IMR-90 (cell line): ENCODE measurements at regions not wholly inside any gene's neighbourhood (a gene's known extent, or its start where the extent isn't known, plus 50 kb on each side); places are given as distances from the start of the nearest gene placed in this dataset.

ENCODE experiments used
- ATAC-seq: fragments of 200-7000 bp; cut with Tn5 transposase; 2 replicates; pipeline ENCODE4 v1.9.1; 2020; ENCODE audit warnings: low read depth, mild to moderate bottlenecking, moderate library complexity
- BruUV-seq: library from RNA; stranded (reverse); fragments of 400-500 nt; replicated peaks from 2 replicates; lab custom pipeline; 2021; lab: Mats Ljungman, UMichigan
- CTCF ChIA-PET: fragments of 300-600 bp; formaldehyde crosslinking; extraction: SDS; loops from one replicate; lab custom pipeline; 2021; ENCODE audit warnings: antibody characterized with exemption; lab: Yijun Ruan, JAX
- POLR2A ChIA-PET: fragments of 300-600 bp; sonication (Branson Sonifier 250); formaldehyde crosslinking; loops from one replicate; lab custom pipeline; 2022; ENCODE audit warnings: antibody characterized with exemption; ENCODE audit not compliant: unreplicated experiment; lab: Charles Lee
- DNase-seq: peaks from one replicate; pipeline ENCODE4 v3.0.0; 2013
- H2AFZ ChIP-seq: replicated peaks from 2 replicates; pipeline ENCODE3; 2013; ENCODE audit warnings: low read length, mild to moderate bottlenecking; ENCODE audit not compliant: poor library complexity
- H2AK5ac ChIP-seq: 2 replicates; pipeline ENCODE4 v1.6.1; 2013; ENCODE audit warnings: low read depth, low read length, inconsistent platforms
- H2AK9ac ChIP-seq: replicated peaks from 2 replicates; pipeline ENCODE3; 2013; ENCODE audit warnings: mild to moderate bottlenecking, low read depth, low read length, moderate library complexity; ENCODE audit not compliant: poor library complexity
- H2BK120ac ChIP-seq: 2 replicates; pipeline ENCODE4 v1.6.1; 2013; ENCODE audit warnings: low read depth, low read length, inconsistent platforms
- H2BK15ac ChIP-seq: 3 replicates; pipeline ENCODE4 v1.6.1; 2013; ENCODE audit warnings: low read depth, low read length, inconsistent platforms
- H2BK20ac ChIP-seq: 2 replicates; pipeline ENCODE4 v1.6.1; 2013; ENCODE audit warnings: low read depth, mild to moderate bottlenecking, inconsistent platforms, low read length, moderate library complexity
- H2BK5ac ChIP-seq: 2 replicates; pipeline ENCODE4 v1.6.1; 2013; ENCODE audit warnings: mild to moderate bottlenecking, low read depth, low read length, inconsistent platforms; ENCODE audit not compliant: poor library complexity, severe bottlenecking
- H3K14ac ChIP-seq: replicated peaks from 2 replicates; pipeline ENCODE4 v1.6.1; 2013; ENCODE audit warnings: low read depth, low read length, inconsistent platforms
- H3K18ac ChIP-seq: 2 replicates; pipeline ENCODE4 v1.6.1; 2013; ENCODE audit warnings: low read depth, low read length, control low read depth
- H3K23ac ChIP-seq: 2 replicates; pipeline ENCODE4 v1.6.1; 2013; ENCODE audit warnings: low read depth, low read length, inconsistent platforms
- H3K27ac ChIP-seq: 2 replicates; pipeline ENCODE4 v1.5.1; 2013; ENCODE audit warnings: mild to moderate bottlenecking, control low read depth, low read length; ENCODE audit not compliant: insufficient read depth
- H3K27me3 ChIP-seq: 2 replicates; pipeline ENCODE4 v1.6.1; 2013; ENCODE audit warnings: low read length; ENCODE audit not compliant: control insufficient read depth, insufficient read depth
- H3K36me3 ChIP-seq: 2 replicates; pipeline ENCODE4 v1.6.1; 2013; ENCODE audit warnings: low read length, mixed read lengths; ENCODE audit not compliant: control insufficient read depth, insufficient read depth
- H3K4ac ChIP-seq: 2 replicates; pipeline ENCODE4 v1.6.1; 2013; ENCODE audit warnings: low read depth, low read length, inconsistent platforms
- H3K4me1 ChIP-seq: 2 replicates; pipeline ENCODE4 v1.6.1; 2013; ENCODE audit warnings: low read length, mixed read lengths; ENCODE audit not compliant: control insufficient read depth, insufficient read depth
- H3K4me2 ChIP-seq: 2 replicates; pipeline ENCODE4 v1.6.1; 2013; ENCODE audit warnings: low read depth, mild to moderate bottlenecking, control low read depth, low read length, moderate library complexity
- H3K4me3 ChIP-seq: 2 replicates; pipeline ENCODE4 v1.5.1; 2013; ENCODE audit warnings: low read depth, mild to moderate bottlenecking, control low read depth, low read length, moderate library complexity; ENCODE audit not compliant: insufficient read depth
- H3K56ac ChIP-seq: 2 replicates; pipeline ENCODE4 v1.6.1; 2013; ENCODE audit warnings: low read length, inconsistent platforms; ENCODE audit not compliant: insufficient read depth; ENCODE audit errors: extremely low read depth
- H3K79me1 ChIP-seq, 2 experiments: 2 replicates each; pipeline ENCODE4 v1.6.1; 2013; ENCODE audit warnings: low read length in 2 of 2, inconsistent platforms in 1 of 2, low read depth in 1 of 2
- H3K9ac ChIP-seq: 2 replicates; pipeline ENCODE4 v1.6.1; 2013; ENCODE audit warnings: low read depth, low read length, control low read depth
- H3K9me1 ChIP-seq: 2 replicates; pipeline ENCODE4 v1.6.1; 2013; ENCODE audit warnings: low read length, inconsistent platforms; ENCODE audit not compliant: insufficient read depth
- H3K9me3 ChIP-seq: 2 replicates; pipeline ENCODE4 v1.6.1; 2013; ENCODE audit warnings: low read length; ENCODE audit not compliant: control insufficient read depth, insufficient read depth
- H4K20me1 ChIP-seq: 2 replicates; pipeline ENCODE4 v1.6.1; 2013; ENCODE audit warnings: low read length, inconsistent platforms; ENCODE audit not compliant: insufficient read depth
- H4K5ac ChIP-seq: 2 replicates; pipeline ENCODE4 v1.6.1; 2013; ENCODE audit warnings: mild to moderate bottlenecking, low read depth, low read length, control low read depth
- H4K8ac ChIP-seq, 2 experiments: 2 replicates each; pipeline ENCODE4 v1.6.1; 2013; ENCODE audit warnings: low read depth in 2 of 2, low read length in 2 of 2, control low read depth in 1 of 2, inconsistent platforms in 1 of 2
- H4K91ac ChIP-seq: 2 replicates; pipeline ENCODE4 v1.6.1; 2013; ENCODE audit warnings: low read depth, low read length, inconsistent platforms; ENCODE audit not compliant: insufficient read depth
- CHD1 ChIP-seq: IDR thresholded peaks from 2 replicates; pipeline ENCODE4 v1.6.1; 2012; ENCODE audit warnings: low read depth, low read length, improper control_type of control experiment
- MAFK ChIP-seq: IDR thresholded peaks from 2 replicates; pipeline ENCODE4 v1.6.1; 2012; ENCODE audit warnings: low read depth, low read length, improper control_type of control experiment
- MAZ ChIP-seq: IDR thresholded peaks from 2 replicates; pipeline ENCODE4 v1.6.1; 2012; ENCODE audit warnings: low read depth, mild to moderate bottlenecking, low read length, improper control_type of control experiment, moderate library complexity, borderline replicate concordance
- POLR2A ChIP-seq: IDR thresholded peaks from 2 replicates; pipeline ENCODE4 v1.6.1; 2012; ENCODE audit warnings: mild to moderate bottlenecking, low read depth, low read length
- RAD21 ChIP-seq: IDR thresholded peaks from 2 replicates; pipeline ENCODE4 v1.6.1; 2012; ENCODE audit warnings: low read length, improper control_type of control experiment
- SMC3 ChIP-seq: fragments of 150-350 bp; IDR thresholded peaks from 2 replicates; pipeline ENCODE4 v1.6.1; 2016; ENCODE audit warnings: low read depth, mild to moderate bottlenecking, antibody characterized with exemption, low read length, moderate library complexity
- WGBS, 2 experiments: methylation state at CpG; one replicate each; pipeline versions ENCODE4 v1.1.5 to v1.1.7; 2013; ENCODE audit warnings: missing lambda C conversion rate in 2 of 2; ENCODE audit not compliant: insufficient read length in 1 of 2; ENCODE audit errors: extremely low coverage in 2 of 2; 5-methylcytosine and 5-hydroxymethylcytosine counted together
- dilution Hi-C: fragments of 300-500 bp; cut with HindIII; formaldehyde crosslinking; loops from one replicate; pipeline ENCODE4 v1.14.3; 2018; ENCODE audit warnings: low sequenced_read_pairs; ENCODE audit not compliant: unreplicated experiment
- in situ Hi-C: fragments of 300-500 bp; cut with MboI; formaldehyde crosslinking; loops from 3 replicates; pipeline ENCODE4 v1.14.3; 2019; ENCODE audit warnings: low sequenced_read_pairs, inconsistent platforms, mixed read lengths
- intact Hi-C: fragments of 100-400 bp; cut with micrococcal nuclease; formaldehyde crosslinking; loops from 2 replicates; pipeline ENCODE4 v1.10.0; 2022
- TF ChIP-seq, protein P1 (sequence below): conservative IDR thresholded peaks from 2 replicates; pipeline ENCODE4 v1.5.1; 2012; ENCODE audit warnings: mild to moderate bottlenecking, low read depth, low read length, improper control_type of control experiment

DNA sequence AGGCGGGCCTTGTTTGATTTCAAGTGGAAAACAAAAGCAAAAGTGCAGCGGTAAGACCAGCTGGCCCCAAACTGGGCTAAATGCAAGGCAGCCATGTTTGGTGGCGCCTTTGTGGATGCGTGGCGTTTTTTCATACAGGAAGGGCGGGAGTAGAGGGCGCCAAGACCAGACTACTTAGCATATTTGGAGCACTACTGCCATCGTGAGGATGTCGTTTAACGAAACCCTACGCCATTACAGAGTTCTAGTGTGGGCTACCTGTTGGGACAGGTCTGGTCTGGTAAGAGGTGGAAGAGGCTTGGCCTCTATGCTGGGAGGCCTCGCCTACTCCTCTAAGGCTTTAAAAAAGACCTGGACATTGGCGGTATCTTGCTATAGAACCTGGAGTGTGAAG, 230.7 kb upstream of the STK26 start:
- H2AK5ac ChIP-seq, result no peak overlapping the region
- no peaks in the 10 kb centered on the region for H3K9me1 ChIP-seq
- no peak for TF ChIP-seq MAFK
- TF ChIP-seq POLR2A, result no peak
- TF ChIP-seq SMC3, result peak; percentile 34
- peak; percentile 99 for TF ChIP-seq MAZ
- TF ChIP-seq CHD1, result no peak
- peak; percentile 77 for TF ChIP-seq RAD21
- TF ChIP-seq, protein P1, sequence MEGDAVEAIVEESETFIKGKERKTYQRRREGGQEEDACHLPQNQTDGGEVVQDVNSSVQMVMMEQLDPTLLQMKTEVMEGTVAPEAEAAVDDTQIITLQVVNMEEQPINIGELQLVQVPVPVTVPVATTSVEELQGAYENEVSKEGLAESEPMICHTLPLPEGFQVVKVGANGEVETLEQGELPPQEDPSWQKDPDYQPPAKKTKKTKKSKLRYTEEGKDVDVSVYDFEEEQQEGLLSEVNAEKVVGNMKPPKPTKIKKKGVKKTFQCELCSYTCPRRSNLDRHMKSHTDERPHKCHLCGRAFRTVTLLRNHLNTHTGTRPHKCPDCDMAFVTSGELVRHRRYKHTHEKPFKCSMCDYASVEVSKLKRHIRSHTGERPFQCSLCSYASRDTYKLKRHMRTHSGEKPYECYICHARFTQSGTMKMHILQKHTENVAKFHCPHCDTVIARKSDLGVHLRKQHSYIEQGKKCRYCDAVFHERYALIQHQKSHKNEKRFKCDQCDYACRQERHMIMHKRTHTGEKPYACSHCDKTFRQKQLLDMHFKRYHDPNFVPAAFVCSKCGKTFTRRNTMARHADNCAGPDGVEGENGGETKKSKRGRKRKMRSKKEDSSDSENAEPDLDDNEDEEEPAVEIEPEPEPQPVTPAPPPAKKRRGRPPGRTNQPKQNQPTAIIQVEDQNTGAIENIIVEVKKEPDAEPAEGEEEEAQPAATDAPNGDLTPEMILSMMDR, result peak; percentile 65
- intact Hi-C loops (loop anchor here (1.0 kb wide), 5 partner anchors 24 to 81 kb away; no protein-coding TSS in a partner anchor), in situ Hi-C loops (no loop called here), dilution Hi-C loops (no loop called here)
- ATAC-seq, result peak; percentile 78
- no TSS peak for BruUV-seq
- H3K9ac ChIP-seq, result no peak overlapping the region
- no peaks in the 10 kb centered on the region for H4K20me1 ChIP-seq
- no peak overlapping the region for H2BK120ac ChIP-seq
- no peak overlapping the region for H3K4ac ChIP-seq
- ChIA-PET CTCF (no interaction called here), POLR2A (no interaction called here)
- no peak overlapping the region for H3K14ac ChIP-seq
- H3K56ac ChIP-seq, result no peak overlapping the region
- no peak overlapping the region for H2BK5ac ChIP-seq
- no peak overlapping the region for H3K27ac ChIP-seq
- H3K4me1 ChIP-seq, result no peaks in the 10 kb centered on the region
- no peak overlapping the region for H2BK20ac ChIP-seq
- no peak overlapping the region for H4K5ac ChIP-seq
- H3K79me1 ChIP-seq, result no peaks in the 10 kb centered on the region
- 34% methylated on average over 5 of the region's 13 CpGs; no CpG with 5 or more reads in 1 of the 2 experiments for WGBS, 2 experiments
- H2AFZ ChIP-seq, result peak overlapping the region; percentile 88
- peak; percentile 94 for DNase-seq
- peak overlapping the region; percentile 73 for H3K4me2 ChIP-seq
- no peak overlapping the region for H3K23ac ChIP-seq
- H4K91ac ChIP-seq, result no peak overlapping the region
- H2AK9ac ChIP-seq, result peak overlapping the region; percentile 0
- no peak overlapping the region for H4K8ac ChIP-seq
- H3K36me3 ChIP-seq, result no peaks in the 10 kb centered on the region
- H3K27me3 ChIP-seq, result peaks cover 7% of the 10 kb centered on the region; the same call in 1 of the 2 replicates
- no peak overlapping the region for H2BK15ac ChIP-seq
- H3K9me3 ChIP-seq, result no peaks in the 10 kb centered on the region
- H3K4me3 ChIP-seq, result peak overlapping the region; percentile 47
- no peak overlapping the region for H3K18ac ChIP-seq
